CD4-positive, CD25-positive, alpha-beta regulatory T cell (primary cell): ENCODE measurements at regions not wholly inside any gene's neighbourhood (a gene's known extent, or its start where the extent isn't known, plus 50 kb on each side); places are given as distances from the start of the nearest gene placed in this dataset.

Source experiments
- ATAC-seq, 2 donors: fragments of 150-1000 bp; cut with Tn5 transposase; one replicate each; pipeline ENCODE4 v1.10.0; 2021; ENCODE audit warnings: low read depth in 2 of 2, moderate number of reproducible peaks in 2 of 2, moderate library complexity in 1 of 2
- DNase-seq, 3 donors: peaks; one replicate each; pipeline versions ENCODE4 v3.0.0 to v3.0.0-alpha.2; 2012 to 2022; ENCODE audit warnings: mixed read lengths in 1 of 3
- H3K27ac ChIP-seq: one replicate; pipeline ENCODE4 v1.7.0; 2013; ENCODE audit warnings: mild to moderate bottlenecking, low read length; ENCODE audit not compliant: insufficient read depth, poor library complexity, severe bottlenecking
- H3K27me3 ChIP-seq: one replicate; pipeline ENCODE4 v1.7.0; 2013; ENCODE audit warnings: low read length; ENCODE audit not compliant: control insufficient read depth, insufficient read depth
- H3K36me3 ChIP-seq: one replicate; pipeline ENCODE4 v1.7.0; 2013; ENCODE audit warnings: mild to moderate bottlenecking, low read length, moderate library complexity; ENCODE audit not compliant: control insufficient read depth, insufficient read depth
- H3K4me1 ChIP-seq: 2 replicates; pipeline ENCODE4 v1.7.0; 2013; ENCODE audit warnings: mild to moderate bottlenecking, low read length; ENCODE audit not compliant: insufficient read depth, control insufficient read depth, poor library complexity, severe bottlenecking
- H3K4me3 ChIP-seq: one replicate; pipeline ENCODE4 v1.7.0; 2013; ENCODE audit warnings: low read depth, mild to moderate bottlenecking, low read length, moderate library complexity
- H3K9me3 ChIP-seq, 2 experiments: 1 replicate in 1 of 2; 2 replicates in 1 of 2; pipeline ENCODE4 v1.7.0; 2013; ENCODE audit warnings: low read length in 2 of 2, mild to moderate bottlenecking in 1 of 2, moderate library complexity in 1 of 2; ENCODE audit not compliant: control insufficient read depth in 2 of 2
- H3K27ac Mint-ChIP-seq, 3 donors: one replicate each; pipeline ENCODE4 v1.8.0; 2020 to 2022; ENCODE audit warnings: mild to moderate bottlenecking in 3 of 3, mixed read lengths in 3 of 3, moderate library complexity in 2 of 3
- H3K27me3 Mint-ChIP-seq: one replicate; pipeline ENCODE4 v1.8.0; 2022; ENCODE audit warnings: mild to moderate bottlenecking, mixed read lengths
- H3K36me3 Mint-ChIP-seq: one replicate; pipeline ENCODE4 v1.8.0; 2020; ENCODE audit warnings: mixed read lengths
- H3K4me1 Mint-ChIP-seq, 4 donors: one replicate each; pipeline ENCODE4 v1.8.0; 2020 to 2022; ENCODE audit warnings: mixed read lengths in 4 of 4, mild to moderate bottlenecking in 1 of 4
- H3K4me3 Mint-ChIP-seq, 4 donors: one replicate each; pipeline ENCODE4 v1.8.0; 2020 to 2022; ENCODE audit warnings: mild to moderate bottlenecking in 4 of 4, mixed read lengths in 4 of 4, moderate library complexity in 3 of 4
- H3K9me3 Mint-ChIP-seq, 7 donors: one replicate each; pipeline ENCODE4 v1.8.0; 2020 to 2022; ENCODE audit warnings: mixed read lengths in 7 of 7, mild to moderate bottlenecking in 3 of 7, moderate library complexity in 2 of 7

DNA sequence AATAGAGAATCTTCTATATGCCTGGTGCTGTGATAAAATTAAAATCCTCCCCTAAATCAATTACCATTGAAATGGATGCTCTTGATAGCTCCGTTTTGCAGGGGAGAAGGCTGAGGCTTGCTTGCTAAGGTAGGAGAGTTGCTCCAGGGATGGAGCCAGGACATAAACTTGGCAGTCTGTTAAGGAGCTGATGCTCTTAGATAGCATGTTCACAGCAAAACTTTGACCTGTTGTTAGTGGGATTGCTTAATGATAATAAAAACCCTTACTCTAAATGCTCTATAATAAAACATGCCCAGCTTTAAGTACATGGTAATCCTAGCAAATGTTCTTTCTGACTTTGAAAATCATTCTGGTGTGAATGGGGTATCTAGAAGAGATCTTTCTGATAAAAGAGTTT is 228.4 kb upstream of the JAG1 start:
- Mint-ChIP-seq H3K36me3 (no peaks in the 10 kb centered on the region), H3K4me3 (no peak overlapping the region), H3K27me3 (no peaks in the 10 kb centered on the region), H3K4me1 (no peaks in the 10 kb centered on the region), H3K9me3 (peaks cover 0 to 5% (median 4%) of the 10 kb centered on the region in 7 donors), H3K27ac (no peak overlapping the region)
- Histone ChIP-seq H3K4me1 (no peaks in the 10 kb centered on the region), H3K4me3 (no peak overlapping the region), H3K27me3 (no peaks in the 10 kb centered on the region), H3K9me3 (no peaks in the 10 kb centered on the region), H3K36me3 (no peaks in the 10 kb centered on the region), H3K27ac (no peak overlapping the region)
- no peak for DNase-seq
- no peak for ATAC-seq

DNA sequence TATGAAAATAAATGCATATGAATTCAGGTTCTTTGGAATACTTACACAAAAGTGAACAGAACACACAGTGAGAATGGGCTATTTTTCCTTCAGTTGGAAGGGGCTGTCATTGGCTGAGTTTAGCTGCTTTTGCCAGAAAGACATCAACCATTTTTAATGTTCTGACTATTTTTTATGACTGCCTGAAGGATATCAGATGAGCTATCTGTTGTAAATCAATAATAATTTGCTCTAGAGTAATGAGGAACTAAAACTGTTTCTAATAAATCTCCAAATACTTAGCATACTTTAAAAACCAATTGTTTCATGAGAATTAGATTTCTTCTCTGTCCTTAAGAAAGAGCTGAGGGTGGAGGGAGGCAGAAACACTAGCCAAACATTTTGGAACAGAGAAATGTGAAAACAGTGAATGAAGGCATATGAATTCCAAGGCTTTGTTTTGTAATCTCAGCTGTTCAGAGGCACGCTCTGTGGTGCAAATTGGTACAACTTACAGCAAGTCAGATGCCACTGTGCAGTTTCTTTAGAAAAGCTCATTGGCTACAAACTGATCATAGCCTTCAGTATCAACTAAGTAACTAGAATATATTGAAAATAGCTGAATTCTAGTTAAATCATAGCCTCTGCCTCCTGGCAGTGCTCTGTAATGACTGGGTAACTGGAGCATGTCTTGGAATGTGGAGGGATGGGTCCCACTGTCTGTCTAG is 228.9 kb upstream of the JAG1 start:
- H3K4me1 Mint-ChIP-seq: no peaks in the 10 kb centered on the region
- Histone ChIP-seq H3K27me3 (no peaks in the 10 kb centered on the region), H3K36me3 (no peaks in the 10 kb centered on the region), H3K9me3 (no peaks in the 10 kb centered on the region), H3K27ac (no peak overlapping the region), H3K4me3 (no peak overlapping the region), H3K4me1 (no peaks in the 10 kb centered on the region)
- DNase-seq (no peak), ATAC-seq (no peak)
- H3K9me3 Mint-ChIP-seq: peaks cover 0 to 5% (median 4%) of the 10 kb centered on the region in 7 donors
- no peak overlapping the region for H3K27ac Mint-ChIP-seq
- H3K4me3 Mint-ChIP-seq: no peak overlapping the region
- no peaks in the 10 kb centered on the region for H3K27me3 Mint-ChIP-seq
- no peaks in the 10 kb centered on the region for H3K36me3 Mint-ChIP-seq

DNA sequence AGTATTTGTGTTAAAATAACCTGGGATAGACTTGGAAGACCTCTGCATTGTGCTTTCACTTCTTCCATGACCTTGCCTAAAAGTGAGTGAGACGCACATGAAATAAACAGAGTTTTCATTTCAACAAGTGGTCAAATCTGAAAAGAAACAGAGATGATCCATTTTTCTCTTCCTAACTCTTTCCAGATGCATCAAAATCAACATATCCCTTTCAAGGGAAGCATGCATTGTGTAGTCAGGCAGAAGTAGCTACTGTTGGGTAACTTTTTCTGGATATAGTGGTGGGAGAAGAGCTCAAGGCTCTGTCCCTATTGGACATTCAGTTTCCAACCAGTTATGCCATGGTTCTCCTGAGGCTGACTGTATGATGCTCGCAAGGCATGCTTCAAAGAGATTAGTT is 233.0 kb upstream of the JAG1 start:
- H3K36me3 Mint-ChIP-seq: no peaks in the 10 kb centered on the region
- no peaks in the 10 kb centered on the region for H3K9me3 ChIP-seq
- no peak overlapping the region for H3K4me3 ChIP-seq
- H3K4me1 Mint-ChIP-seq: no peaks in the 10 kb centered on the region
- DNase-seq (no peak), ATAC-seq (no peak)
- H3K4me3 Mint-ChIP-seq: no peak overlapping the region
- H3K36me3 ChIP-seq: no peaks in the 10 kb centered on the region
- H3K27ac ChIP-seq: no peak overlapping the region
- no peaks in the 10 kb centered on the region for H3K27me3 Mint-ChIP-seq
- no peak overlapping the region for H3K27ac Mint-ChIP-seq
- no peaks in the 10 kb centered on the region for H3K4me1 ChIP-seq
- H3K27me3 ChIP-seq: no peaks in the 10 kb centered on the region
- H3K9me3 Mint-ChIP-seq: peaks cover 0 to 5% (median 0%) of the 10 kb centered on the region in 7 donors

DNA sequence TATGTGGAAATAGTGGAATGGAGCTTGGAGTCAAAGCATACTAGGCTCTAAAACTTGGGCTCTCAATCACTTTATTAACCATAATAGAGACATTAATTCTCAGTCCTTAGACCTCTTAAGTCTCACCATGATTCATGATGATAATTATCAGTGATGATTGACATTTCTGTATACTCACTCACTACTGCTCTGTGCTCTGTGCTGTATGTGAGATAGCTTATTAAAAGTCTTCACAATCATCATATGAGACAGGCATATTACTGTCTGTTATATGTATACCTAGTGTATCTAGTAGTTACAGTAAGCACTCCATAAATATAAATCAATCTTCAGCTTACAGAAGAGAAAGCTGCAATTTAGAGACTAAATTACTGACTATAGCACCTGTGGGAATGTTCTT is 236.0 kb upstream of the JAG1 start:
- ATAC-seq (no peak), DNase-seq (no peak)
- no peaks in the 10 kb centered on the region for H3K9me3 ChIP-seq
- Mint-ChIP-seq H3K27ac (no peak overlapping the region), H3K4me1 (no peaks in the 10 kb centered on the region), H3K9me3 (peaks cover 0 to 3% (median under 1%) of the 10 kb centered on the region in 7 donors), H3K36me3 (no peaks in the 10 kb centered on the region), H3K4me3 (no peak overlapping the region), H3K27me3 (no peaks in the 10 kb centered on the region)
- no peak overlapping the region for H3K4me3 ChIP-seq
- H3K27ac ChIP-seq: no peak overlapping the region
- H3K4me1 ChIP-seq: no peaks in the 10 kb centered on the region
- H3K27me3 ChIP-seq: no peaks in the 10 kb centered on the region
- H3K36me3 ChIP-seq: no peaks in the 10 kb centered on the region

DNA sequence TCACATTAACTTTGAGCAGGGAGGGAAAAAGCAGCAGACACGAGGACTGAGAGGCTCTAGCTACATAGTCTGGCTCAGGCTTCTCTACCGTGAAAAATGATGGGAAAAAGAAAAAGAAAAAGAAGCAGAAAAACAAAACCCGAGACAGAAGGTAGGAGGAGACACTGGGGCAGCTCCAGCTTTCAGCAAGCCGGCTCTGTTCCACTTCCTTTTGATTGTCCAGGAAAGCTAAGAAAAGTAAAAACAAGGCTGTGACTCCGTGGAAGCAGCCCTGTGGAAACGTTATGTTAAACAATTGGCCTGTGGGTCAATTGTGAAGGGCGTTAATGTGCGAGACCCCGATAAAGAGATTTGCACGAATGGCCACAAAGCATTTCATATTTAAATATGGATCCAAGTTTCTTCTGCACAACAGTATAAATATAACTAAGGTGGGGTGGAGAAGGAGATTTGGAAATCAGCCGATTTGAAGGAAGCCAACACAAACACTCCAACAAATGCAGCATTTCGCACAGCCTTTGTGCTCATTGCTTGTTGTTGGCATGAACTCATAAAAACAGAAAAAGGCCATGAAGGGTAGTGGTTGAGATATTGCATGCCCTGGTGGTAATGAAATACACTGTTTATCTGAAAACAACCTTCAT is 236.9 kb upstream of the JAG1 start:
- Mint-ChIP-seq H3K4me3 (no peak overlapping the region), H3K27ac (no peak overlapping the region), H3K27me3 (no peaks in the 10 kb centered on the region), H3K9me3 (peaks cover 0 to 4% (median 1%) of the 10 kb centered on the region in 7 donors), H3K4me1 (no peaks in the 10 kb centered on the region), H3K36me3 (no peaks in the 10 kb centered on the region)
- DNase-seq (no peak), ATAC-seq (no peak)
- H3K4me3 ChIP-seq: no peak overlapping the region
- no peak overlapping the region for H3K27ac ChIP-seq
- no peaks in the 10 kb centered on the region for H3K27me3 ChIP-seq
- H3K9me3 ChIP-seq: no peaks in the 10 kb centered on the region
- H3K4me1 ChIP-seq: no peaks in the 10 kb centered on the region
- H3K36me3 ChIP-seq: no peaks in the 10 kb centered on the region

DNA sequence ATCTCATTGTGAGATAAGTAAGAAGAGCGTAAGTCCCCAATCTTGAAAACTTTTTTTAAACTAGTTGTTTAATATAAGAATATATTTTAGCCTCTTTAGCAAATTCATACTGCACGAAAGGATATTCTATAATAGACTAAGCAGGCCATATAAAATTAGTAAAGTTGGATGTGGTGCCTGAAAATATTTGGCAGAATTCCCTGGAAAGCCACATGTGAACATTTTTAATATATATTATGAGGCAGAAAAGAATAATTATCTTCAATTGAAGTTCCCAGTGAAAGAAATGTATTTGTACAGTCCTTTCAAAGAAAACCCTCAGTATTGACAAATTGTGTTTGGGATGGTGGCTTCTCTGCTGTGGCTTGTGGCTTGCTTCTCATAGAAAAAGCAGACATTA is 237.5 kb upstream of the JAG1 start:
- no peak overlapping the region for H3K27ac ChIP-seq
- no peak overlapping the region for H3K4me3 ChIP-seq
- Mint-ChIP-seq H3K27ac (no peak overlapping the region), H3K4me3 (no peak overlapping the region), H3K36me3 (no peaks in the 10 kb centered on the region), H3K9me3 (peaks cover 0 to 4% (median 1%) of the 10 kb centered on the region in 7 donors), H3K27me3 (no peaks in the 10 kb centered on the region), H3K4me1 (no peaks in the 10 kb centered on the region)
- H3K27me3 ChIP-seq: no peaks in the 10 kb centered on the region
- no peaks in the 10 kb centered on the region for H3K36me3 ChIP-seq
- H3K9me3 ChIP-seq: no peaks in the 10 kb centered on the region
- no peak for DNase-seq
- H3K4me1 ChIP-seq: no peaks in the 10 kb centered on the region
- ATAC-seq: no peak

DNA sequence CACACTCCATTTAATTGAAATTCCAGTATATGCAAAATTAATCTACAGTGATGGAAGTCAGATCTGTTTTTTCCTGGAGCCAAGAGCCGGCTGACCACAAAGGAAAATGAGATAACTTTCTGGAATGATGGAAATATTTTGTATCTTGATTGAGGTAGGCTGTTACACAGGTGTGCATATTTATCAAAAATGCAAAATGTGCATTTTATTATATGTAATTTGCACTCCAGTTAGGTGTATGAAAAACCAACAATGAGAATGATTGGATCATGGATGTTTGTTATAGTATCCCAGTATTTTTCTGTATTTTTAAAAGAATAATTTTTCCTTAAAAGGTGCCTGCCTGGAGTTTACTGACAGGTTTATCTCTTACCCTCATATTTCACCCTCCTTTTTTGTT is 242.0 kb upstream of the JAG1 start:
- no peak overlapping the region for H3K27ac ChIP-seq
- no peaks in the 10 kb centered on the region for H3K27me3 ChIP-seq
- Mint-ChIP-seq H3K4me1 (no peaks in the 10 kb centered on the region), H3K4me3 (no peak overlapping the region), H3K27ac (no peak overlapping the region), H3K27me3 (no peaks in the 10 kb centered on the region), H3K36me3 (no peaks in the 10 kb centered on the region), H3K9me3 (peaks cover 2 to 11% (median 4%) of the 10 kb centered on the region in 7 donors)
- no peaks in the 10 kb centered on the region for H3K9me3 ChIP-seq
- DNase-seq (no peak), ATAC-seq (no peak)
- H3K36me3 ChIP-seq: no peaks in the 10 kb centered on the region
- no peak overlapping the region for H3K4me3 ChIP-seq
- H3K4me1 ChIP-seq: no peaks in the 10 kb centered on the region

DNA sequence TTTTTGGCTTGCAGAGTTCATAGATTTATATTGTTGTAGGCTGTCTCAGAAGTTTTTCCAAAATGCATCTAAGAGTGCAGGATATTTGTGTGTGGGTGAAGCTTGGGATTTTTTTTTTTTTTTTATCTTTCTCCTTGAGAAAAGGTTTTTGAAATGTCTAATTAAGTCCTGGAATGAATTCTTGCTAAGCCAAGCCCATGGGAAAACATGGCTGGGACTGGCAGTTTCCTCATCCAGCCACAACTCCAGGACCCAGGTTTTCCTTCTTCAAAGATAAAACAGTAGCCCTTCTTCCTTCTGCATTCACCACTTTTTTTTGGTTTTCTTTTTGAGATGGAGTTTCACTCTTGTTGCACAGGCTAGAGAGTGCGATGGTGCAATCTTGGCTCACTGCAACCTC is 242.5 kb upstream of the JAG1 start:
- no peak overlapping the region for H3K27ac Mint-ChIP-seq
- Histone ChIP-seq H3K9me3 (no peaks in the 10 kb centered on the region), H3K27me3 (no peaks in the 10 kb centered on the region), H3K36me3 (no peaks in the 10 kb centered on the region), H3K27ac (no peak overlapping the region), H3K4me1 (no peaks in the 10 kb centered on the region), H3K4me3 (no peak overlapping the region)
- no peaks in the 10 kb centered on the region for H3K27me3 Mint-ChIP-seq
- no peak for DNase-seq
- ATAC-seq: no peak
- H3K4me3 Mint-ChIP-seq: no peak overlapping the region
- no peaks in the 10 kb centered on the region for H3K36me3 Mint-ChIP-seq
- no peaks in the 10 kb centered on the region for H3K4me1 Mint-ChIP-seq
- peaks cover 2 to 11% (median 4%) of the 10 kb centered on the region in 7 donors for H3K9me3 Mint-ChIP-seq
